ENCODE measurements at regions not wholly inside any gene's neighbourhood (a gene's known extent, or its start where the extent isn't known, plus 50 kb on each side); places are given as distances from the start of the nearest gene placed in this dataset.

DNA sequence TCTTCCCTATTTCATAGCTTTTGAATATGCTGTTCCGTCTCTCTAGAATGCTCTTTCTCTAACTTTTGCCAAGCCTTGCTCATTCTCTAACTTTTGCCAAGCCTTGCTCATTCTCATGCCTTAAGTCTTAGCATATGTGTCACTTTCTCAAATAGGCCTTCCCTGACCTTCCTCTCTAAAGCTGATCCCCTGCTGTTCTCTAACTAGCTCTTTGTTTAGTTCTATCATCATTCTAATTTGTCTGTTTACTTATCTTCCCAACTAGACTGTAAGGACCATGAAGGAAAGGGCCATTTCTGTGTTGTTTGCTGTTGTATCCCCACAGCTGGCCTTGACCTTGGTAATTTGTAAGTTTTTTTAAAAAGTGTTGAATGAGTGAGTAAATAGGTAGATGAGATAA is 71.1 kb downstream of the ZNF641 start:
- TF ChIP-seq POLR2A (IDR thresholded peaks at IDR 0.05; ENCODE audit: low read length), result no peak
- no peak for TF ChIP-seq GATA1 (IDR thresholded peaks at IDR 0.05; ENCODE audit: low read depth, low read length)
